Psoas muscle (tissue), 7 donors: ENCODE measurements at regions not wholly inside any gene's neighbourhood (a gene's known extent, or its start where the extent isn't known, plus 50 kb on each side); places are given as distances from the start of the nearest gene placed in this dataset.

Experiments
- ATAC-seq, 4 donors: fragments of 200-7000 bp; cut with Tn5 transposase; one replicate each; pipeline ENCODE4 v1.9.1; 2020; ENCODE audit warnings: moderate library complexity in 3 of 4, mild to moderate bottlenecking in 2 of 4
- DNase-seq, 2 donors: peaks; one replicate each; pipeline ENCODE4 v3.0.0-alpha.2; 2020
- H3K27ac ChIP-seq: fragments of 200-600 bp; one replicate; pipeline ENCODE4 v1.8.0; 2022
- H3K27me3 ChIP-seq, 3 donors: fragments of 200-600 bp in 1 of 3; one replicate each; pipeline versions ENCODE4 v1.6.1 to v1.8.0; 2013 to 2022; ENCODE audit warnings: low read length in 2 of 3, mild to moderate bottlenecking in 2 of 3, moderate library complexity in 1 of 3; ENCODE audit not compliant: insufficient read depth in 3 of 3
- H3K36me3 ChIP-seq, 2 donors: fragments of 200-600 bp in 1 of 2; one replicate each; pipeline versions ENCODE4 v1.6.1 to v1.8.0; 2013 to 2022; ENCODE audit warnings: low read depth in 1 of 2, mild to moderate bottlenecking in 1 of 2, moderate library complexity in 1 of 2; ENCODE audit not compliant: insufficient read depth in 1 of 2
- H3K4me1 ChIP-seq: fragments of 200-600 bp; one replicate; pipeline ENCODE4 v1.8.0; 2022
- H3K4me3 ChIP-seq: fragments of 200-600 bp; one replicate; pipeline ENCODE4 v1.8.0; 2022; ENCODE audit warnings: mild to moderate bottlenecking
- H3K9me3 ChIP-seq: fragments of 200-600 bp; one replicate; pipeline ENCODE4 v1.8.0; 2022
- WGBS, 3 donors: extraction: QIAGEN DNeasy Blood & Tissue Kit; methylation state at CpG; one replicate each; pipeline versions ENCODE4 v1.1.6 to v1.1.7; 2013; 5-methylcytosine and 5-hydroxymethylcytosine counted together
- intact Hi-C, 2 donors: fragments of 100-400 bp; cut with DNase I; formaldehyde crosslinking; loops; one replicate each; pipeline versions ENCODE4 v1.11.0 to v1.14.2; 2022
- TF ChIP-seq, protein P1 (sequence below): fragments of 200-600 bp; IDR thresholded peaks from one replicate; pipeline ENCODE4 v1.8.0; 2022; ENCODE audit warnings: antibody characterized with exemption
- donor health status: healthy with polysubstance abuse.
- donor health status: DM: no; HTN: no; CAD: no; lungs with moderate emphysema.
- donor health status: Bipolar disorder and iron deficiency.
- donor health status: healthy.
- donor health status: DM: yes; HTN: yes; CAD: no.
- donor health status: DM: no; HTN: no; CAD: no.
- donor health status: DM: yes; HTN: yes; CAD: no.

DNA sequence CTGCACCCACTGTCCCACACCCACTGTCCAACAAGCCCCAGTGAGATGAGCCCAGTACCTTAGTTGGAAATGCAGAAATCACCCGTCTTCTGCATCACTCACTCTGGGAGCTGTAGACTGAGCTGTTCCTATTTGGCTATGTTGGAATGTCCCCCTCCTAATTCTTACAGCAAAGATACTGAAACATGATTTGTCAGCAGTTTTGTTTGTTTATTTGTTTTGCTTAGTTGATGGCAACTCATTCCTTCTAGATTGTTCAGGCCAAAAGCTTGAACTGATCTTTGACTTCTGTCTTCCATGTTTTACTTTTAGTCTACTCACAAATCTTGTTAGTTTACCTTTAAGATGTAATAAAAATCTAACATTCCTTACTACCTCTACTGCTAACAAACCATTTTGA, 233.6 kb upstream of the MIS18BP1 start:
- Histone ChIP-seq H3K4me1 (no peaks in the 10 kb centered on the region), H3K9me3 (peaks cover 6% of the 10 kb centered on the region), H3K27me3 (no peaks in the 10 kb centered on the region), H3K36me3 (no peaks in the 10 kb centered on the region), H3K27ac (no peak overlapping the region), H3K4me3 (no peak overlapping the region)
- intact Hi-C loops, result no loop called here
- no peak for ATAC-seq
- WGBS, 3 donors, result 71 to 89% (median 83%) methylated on average over 1 of the region's 1 CpG
- TF ChIP-seq, protein P1, sequence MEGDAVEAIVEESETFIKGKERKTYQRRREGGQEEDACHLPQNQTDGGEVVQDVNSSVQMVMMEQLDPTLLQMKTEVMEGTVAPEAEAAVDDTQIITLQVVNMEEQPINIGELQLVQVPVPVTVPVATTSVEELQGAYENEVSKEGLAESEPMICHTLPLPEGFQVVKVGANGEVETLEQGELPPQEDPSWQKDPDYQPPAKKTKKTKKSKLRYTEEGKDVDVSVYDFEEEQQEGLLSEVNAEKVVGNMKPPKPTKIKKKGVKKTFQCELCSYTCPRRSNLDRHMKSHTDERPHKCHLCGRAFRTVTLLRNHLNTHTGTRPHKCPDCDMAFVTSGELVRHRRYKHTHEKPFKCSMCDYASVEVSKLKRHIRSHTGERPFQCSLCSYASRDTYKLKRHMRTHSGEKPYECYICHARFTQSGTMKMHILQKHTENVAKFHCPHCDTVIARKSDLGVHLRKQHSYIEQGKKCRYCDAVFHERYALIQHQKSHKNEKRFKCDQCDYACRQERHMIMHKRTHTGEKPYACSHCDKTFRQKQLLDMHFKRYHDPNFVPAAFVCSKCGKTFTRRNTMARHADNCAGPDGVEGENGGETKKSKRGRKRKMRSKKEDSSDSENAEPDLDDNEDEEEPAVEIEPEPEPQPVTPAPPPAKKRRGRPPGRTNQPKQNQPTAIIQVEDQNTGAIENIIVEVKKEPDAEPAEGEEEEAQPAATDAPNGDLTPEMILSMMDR, result no peak
- no peak for DNase-seq

DNA sequence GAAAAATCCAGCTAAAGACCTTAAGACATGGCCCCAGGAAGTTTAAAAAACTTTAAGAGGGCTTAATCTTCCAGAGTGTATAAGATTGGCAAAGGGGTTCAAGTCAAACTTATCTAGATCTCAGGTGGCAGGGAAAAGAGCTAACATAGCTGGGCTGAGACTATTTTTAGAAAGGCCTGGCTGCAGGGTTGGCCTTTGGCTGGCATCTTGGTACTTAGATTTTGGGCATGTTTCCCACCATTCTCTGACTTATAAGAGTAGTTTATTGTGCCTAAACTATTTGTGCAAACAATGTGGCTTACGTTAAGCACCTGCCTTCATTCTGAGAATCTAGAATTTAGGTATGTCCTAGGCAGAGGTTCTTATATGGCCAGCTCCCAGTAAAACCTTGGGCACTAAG, 214.0 kb upstream of the MIS18BP1 start:
- no peak overlapping the region for H3K4me3 ChIP-seq
- no peaks in the 10 kb centered on the region for H3K9me3 ChIP-seq
- peak in 1 of 4 donors; percentile 41 for ATAC-seq
- no peaks in the 10 kb centered on the region for H3K4me1 ChIP-seq
- H3K36me3 ChIP-seq, result no peaks in the 10 kb centered on the region
- TF ChIP-seq, protein P1, result no peak
- H3K27ac ChIP-seq, result no peak overlapping the region
- DNase-seq, result no peak
- intact Hi-C loops, result no loop called here
- no peaks in the 10 kb centered on the region for H3K27me3 ChIP-seq
- WGBS, 3 donors, result 41 to 47% (median 42%) methylated on average over 1 of the region's 1 CpG

DNA sequence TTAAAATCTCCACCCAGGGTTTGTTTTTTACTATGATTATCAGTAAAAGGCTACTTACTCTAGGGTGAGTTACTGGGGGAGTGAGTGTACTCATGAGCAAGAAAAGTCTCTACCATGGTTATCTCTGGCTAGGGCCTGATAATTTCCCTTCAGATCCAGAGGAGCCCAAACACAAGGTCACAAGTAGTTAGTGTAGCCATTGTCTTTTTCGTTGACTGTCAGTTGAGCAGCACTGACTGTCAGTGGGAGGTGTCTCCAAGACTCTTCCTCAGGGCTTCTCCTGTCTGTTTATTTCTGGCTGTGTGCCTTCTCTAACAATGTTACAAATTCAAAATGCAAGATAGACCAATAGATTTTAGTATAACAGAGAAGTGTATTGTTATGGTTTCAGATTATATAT, 181.2 kb upstream of the MIS18BP1 start:
- Histone ChIP-seq H3K4me1 (no peaks in the 10 kb centered on the region), H3K27ac (no peak overlapping the region), H3K9me3 (no peaks in the 10 kb centered on the region), H3K36me3 (no peaks in the 10 kb centered on the region), H3K4me3 (no peak overlapping the region), H3K27me3 (no peaks in the 10 kb centered on the region)
- DNase-seq, result no peak
- ATAC-seq, result no peak
- intact Hi-C loops, result no loop called here
- TF ChIP-seq, protein P1, result no peak
- 47 to 62% (median 55%) methylated on average over 1 of the region's 1 CpG for WGBS, 3 donors

DNA sequence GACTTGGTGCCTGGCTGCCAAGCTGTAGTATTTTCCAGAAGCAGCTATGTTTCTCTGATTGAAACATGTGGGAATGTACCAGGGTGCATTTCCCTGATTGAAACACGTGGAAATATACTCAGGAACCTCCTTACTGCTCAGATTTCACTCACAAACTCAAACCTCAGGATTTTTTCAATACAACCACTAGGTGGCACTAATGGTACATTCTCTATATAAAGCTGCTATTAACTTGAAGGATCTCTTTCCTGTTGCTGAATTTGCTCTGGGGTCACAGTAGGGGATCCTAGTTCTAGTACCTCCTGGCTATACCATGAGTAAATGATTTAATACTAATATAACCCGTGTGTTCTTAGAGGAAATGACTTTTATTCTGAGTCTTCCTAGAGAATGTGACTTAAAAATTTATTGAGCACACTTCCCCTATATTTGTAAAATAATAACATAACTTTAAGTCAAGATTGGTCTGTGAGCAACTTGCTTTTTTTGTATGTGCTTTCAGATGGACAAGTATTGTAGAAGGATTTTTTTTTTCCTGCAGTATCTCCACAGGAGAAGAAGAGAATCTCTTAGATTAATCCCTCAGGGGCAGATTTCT, 173.8 kb upstream of the MIS18BP1 start:
- intact Hi-C loops, result loop anchor here (2.0 to 5.0 kb wide), 2 partner anchors 100 to 101 kb away; no protein-coding TSS in a partner anchor

More for the DNA sequence above, 173.8 kb upstream of the MIS18BP1 start:
- TF ChIP-seq, protein P1, result peak; percentile 66
- DNase-seq, result no peak
- ATAC-seq, result peak; percentile 63 to 72 (median 65)
- Histone ChIP-seq H3K9me3 (no peaks in the 10 kb centered on the region), H3K4me3 (no peak overlapping the region), H3K4me1 (no peaks in the 10 kb centered on the region), H3K36me3 (no peaks in the 10 kb centered on the region), H3K27me3 (no peaks in the 10 kb centered on the region), H3K27ac (no peak overlapping the region)
- 2% methylated on average over 2 of the region's 2 CpGs for WGBS, 3 donors
